ENCODE measurements at regions not wholly inside any gene's neighbourhood (a gene's known extent, or its start where the extent isn't known, plus 50 kb on each side); places are given as distances from the start of the nearest gene placed in this dataset.
"Not testable (repeated sequence)": the region's sequence is repeated elsewhere in the genome, so short reads cannot be mapped to it uniquely, and the experiment has no call there.

GRCh38 chr2:242015108-242016065 lies 145.9 kb downstream of the RTP5 start:
- no peak for DNase-seq (ENCODE audit: low read depth)
- no peak overlapping the region for H3K4me3 ChIP-seq (ENCODE audit: low read depth, low read length)

- H3K4me3 ChIP-seq (ENCODE audit: low read depth, low read length): no peak overlapping the region
- no peak for DNase-seq (ENCODE audit: low read depth)
Observed at GRCh38 chr2:242017086-242017485, 147.6 kb downstream of the RTP5 start.

DNA sequence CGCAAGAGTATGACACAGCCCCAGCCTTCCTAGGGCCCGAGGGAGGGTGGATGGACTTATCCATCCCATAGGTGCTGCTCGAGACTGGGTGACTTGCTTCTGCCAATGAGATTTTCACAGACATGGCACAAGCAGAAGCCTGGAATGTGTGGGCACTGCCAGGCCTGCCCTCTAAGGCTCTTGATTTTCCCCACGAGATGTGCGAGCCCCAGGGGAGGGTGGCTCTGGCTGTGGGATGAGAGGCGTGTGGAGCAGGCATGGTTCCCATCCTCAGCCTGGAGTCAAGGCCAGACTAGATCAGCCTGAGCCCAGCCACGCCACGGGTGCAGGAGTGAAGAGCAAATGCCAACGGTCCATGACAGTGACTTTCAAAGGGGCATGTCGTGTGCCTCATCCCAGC lies 148.9 kb downstream of the RTP5 start:
- H3K4me3 ChIP-seq (ENCODE audit: low read depth, low read length); DNase-seq (ENCODE audit: low read depth): not testable (repeated sequence)

DNA sequence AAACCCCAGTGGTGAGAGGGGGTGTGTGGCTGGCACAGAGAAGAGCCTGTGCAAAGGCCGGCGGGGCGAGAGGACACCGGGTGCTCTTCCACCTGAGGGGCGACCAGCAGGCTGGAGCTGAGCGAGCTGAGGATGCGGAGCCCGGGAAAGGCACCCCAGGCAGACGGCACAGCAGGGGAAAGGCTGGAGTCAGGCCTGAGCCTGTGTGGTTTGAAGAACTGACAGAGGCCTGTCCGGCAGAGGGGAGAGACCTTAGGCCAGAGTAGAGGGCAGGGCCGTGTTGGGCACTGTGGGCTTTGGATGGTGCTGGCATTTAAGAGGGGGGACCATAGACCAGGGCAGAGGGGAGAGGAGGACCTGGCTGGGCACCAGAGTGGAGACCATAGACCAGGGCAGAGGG lies 149.8 kb downstream of the RTP5 start:
- H3K4me3 ChIP-seq (ENCODE audit: low read depth, low read length): no peak overlapping the region
- DNase-seq (ENCODE audit: low read depth): no peak

GRCh38 chr2:242020196-242021004 lies 150.9 kb downstream of the RTP5 start:
- no peak for DNase-seq (ENCODE audit: low read depth)
- no peak overlapping the region for H3K4me3 ChIP-seq (ENCODE audit: low read depth, low read length)

GRCh38 chr2:242022550-242023290 lies 153.2 kb downstream of the RTP5 start:
- no peak for DNase-seq (ENCODE audit: low read depth)
- no peak overlapping the region for H3K4me3 ChIP-seq (ENCODE audit: low read depth, low read length)

- no peak overlapping the region for H3K4me3 ChIP-seq (ENCODE audit: low read depth, low read length)
- no peak for DNase-seq (ENCODE audit: low read depth)
Observed at GRCh38 chr2:242024751-242025355, 155.3 kb downstream of the RTP5 start.

DNA sequence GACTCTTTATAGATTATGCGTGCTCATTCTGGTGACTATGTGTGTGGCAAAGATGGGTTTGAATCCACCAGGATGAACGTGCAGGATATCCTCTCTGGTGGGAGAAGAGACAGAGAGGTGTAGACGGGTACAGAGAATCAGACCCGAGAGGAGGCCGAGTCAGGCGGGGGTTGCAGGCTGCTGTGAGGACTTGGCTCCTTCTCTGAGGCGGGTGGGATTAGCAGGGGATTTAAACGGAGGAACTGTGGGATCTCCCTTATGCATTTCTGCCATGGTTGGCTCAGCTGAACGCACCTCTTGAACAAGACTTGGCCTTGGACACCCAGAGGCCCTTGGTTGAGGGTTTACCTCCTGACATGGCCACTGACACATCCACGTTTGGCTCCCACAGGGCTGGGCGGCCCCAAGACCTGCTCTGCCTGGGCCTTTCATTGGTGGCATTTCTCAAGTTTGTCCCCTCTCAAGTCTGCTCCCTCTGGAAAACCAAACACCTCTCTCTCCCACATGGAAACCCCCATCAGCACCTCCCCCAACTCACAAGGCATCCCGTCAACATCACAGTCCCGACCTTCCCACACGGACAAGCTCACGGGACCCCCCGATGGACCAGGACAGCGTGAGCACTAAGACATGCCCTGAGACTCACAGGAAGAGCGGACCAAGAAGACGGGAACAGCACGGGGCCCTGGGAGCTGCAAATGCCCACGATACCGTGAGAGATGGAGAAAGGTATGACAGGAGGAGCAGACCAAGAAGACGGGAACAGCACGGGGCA lies 158.3 kb downstream of the RTP5 start:
- DNase-seq (ENCODE audit: low read depth): no peak

GRCh38 chr2:242029422-242030225 lies 160.1 kb downstream of the RTP5 start:
- DNase-seq (ENCODE audit: low read depth): no peak
- no peak overlapping the region for H3K4me3 ChIP-seq (ENCODE audit: low read depth, low read length)

More for the DNA sequence above, 158.3 kb downstream of the RTP5 start:
- no peak overlapping the region for H3K4me3 ChIP-seq (ENCODE audit: low read depth, low read length)

- no peak overlapping the region for H3K4me3 ChIP-seq (ENCODE audit: low read depth, low read length)
- no peak for DNase-seq (ENCODE audit: low read depth)
Observed at GRCh38 chr2:242030226-242030575, 160.7 kb downstream of the RTP5 start.

DNA sequence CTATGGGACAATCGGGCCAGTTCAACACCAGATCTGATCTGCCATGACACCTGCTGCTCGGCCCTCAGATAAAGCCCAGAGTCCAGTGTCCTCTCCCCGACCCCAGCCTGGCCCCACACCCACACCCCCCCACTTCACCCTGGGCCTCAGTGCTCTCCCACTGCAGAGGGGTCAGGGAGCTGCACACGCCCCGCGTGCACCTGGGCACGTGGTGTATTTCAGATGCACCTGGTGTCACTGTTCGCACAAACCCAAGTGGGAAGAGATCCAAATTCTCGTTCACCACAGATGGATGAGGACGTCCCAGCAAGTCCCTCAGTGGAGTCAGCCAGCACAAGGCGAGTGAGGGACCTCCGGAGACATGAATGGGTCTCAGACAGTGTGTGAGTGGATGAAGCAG lies 161.3 kb downstream of the RTP5 start:
- H3K4me3 ChIP-seq (ENCODE audit: low read depth, low read length): no peak overlapping the region
- no peak for DNase-seq (ENCODE audit: low read depth)

GRCh38 chr2:242031481-242032019 lies 162.0 kb downstream of the RTP5 start:
- DNase-seq (ENCODE audit: low read depth): peak; percentile 49
- H3K4me3 ChIP-seq (ENCODE audit: low read depth, low read length): no peak overlapping the region

GRCh38 chr2:242032780-242033656 lies 163.5 kb downstream of the RTP5 start:
- no peak for DNase-seq (ENCODE audit: low read depth)
- no peak overlapping the region for H3K4me3 ChIP-seq (ENCODE audit: low read depth, low read length)

DNA sequence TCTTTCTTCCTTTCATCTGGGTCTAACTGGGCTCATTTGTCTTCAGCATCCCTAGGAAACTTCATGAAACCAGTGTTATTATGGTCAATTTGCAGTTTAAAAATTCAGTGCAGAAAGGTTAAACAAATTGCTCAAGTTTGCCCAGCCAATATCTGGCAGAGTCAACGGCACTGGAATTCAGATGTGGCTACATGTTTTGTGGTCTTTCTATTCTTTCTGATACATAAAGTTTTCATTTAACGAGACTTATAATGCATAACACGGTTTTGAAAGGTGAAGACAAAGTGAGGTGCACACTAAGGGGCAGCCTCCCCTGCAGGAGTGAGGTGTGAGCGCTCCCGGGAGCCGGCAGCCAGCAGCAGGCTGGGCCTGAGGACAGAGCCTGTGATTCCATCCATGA lies 164.6 kb downstream of the RTP5 start:
- DNase-seq (ENCODE audit: low read depth): no peak
- no peak overlapping the region for H3K4me3 ChIP-seq (ENCODE audit: low read depth, low read length)

GRCh38 chr2:242034996-242035814 lies 165.7 kb downstream of the RTP5 start:
- H3K4me3 ChIP-seq (ENCODE audit: low read depth, low read length): no peak overlapping the region
- DNase-seq (ENCODE audit: low read depth): no peak
